NCI-H1048 (cell line): ENCODE measurements at regions not wholly inside any gene's neighbourhood (a gene's known extent, or its start where the extent isn't known, plus 50 kb on each side); places are given as distances from the start of the nearest gene placed in this dataset.
"Not testable (repeated sequence)": the region's sequence is repeated elsewhere in the genome, so short reads cannot be mapped to it uniquely, and the experiment has no call there.

Experiments
- DNase-seq: peaks from one replicate; lab custom pipeline; 2025; lab: John Stamatoyannopoulos, UW

DNA sequence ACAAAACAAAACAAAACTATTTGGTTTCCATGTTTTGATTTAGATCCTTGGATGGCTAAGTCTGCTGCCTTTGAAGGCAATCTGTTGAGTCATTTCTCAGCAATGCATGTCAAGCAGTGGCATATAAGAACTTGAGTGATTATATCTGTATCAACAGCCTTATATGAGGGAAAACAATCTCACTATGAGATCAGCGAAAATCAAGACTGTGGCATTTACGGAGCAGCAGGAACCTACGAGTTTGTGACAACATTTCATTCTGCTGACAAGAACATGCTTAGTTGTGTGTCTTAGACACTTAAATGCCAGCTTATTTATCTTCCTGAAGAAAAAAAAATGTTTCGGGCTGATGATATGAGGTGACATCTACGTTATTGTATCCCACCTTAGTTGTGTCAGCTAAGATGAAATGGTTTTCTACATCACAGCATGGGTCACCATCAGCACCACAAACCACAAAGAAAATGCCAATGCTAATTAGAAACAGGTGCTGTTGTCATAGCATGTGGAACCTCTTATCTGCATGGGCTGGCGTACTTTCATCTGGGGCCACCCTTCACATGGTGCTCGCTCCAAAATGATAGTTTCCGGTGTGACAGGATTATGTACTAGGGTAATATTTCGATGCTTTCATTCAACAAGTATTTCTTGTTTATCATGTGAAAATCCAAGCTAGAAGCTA, 1085.5 kb downstream of the SORCS1 start:
- no peak for DNase-seq

DNA sequence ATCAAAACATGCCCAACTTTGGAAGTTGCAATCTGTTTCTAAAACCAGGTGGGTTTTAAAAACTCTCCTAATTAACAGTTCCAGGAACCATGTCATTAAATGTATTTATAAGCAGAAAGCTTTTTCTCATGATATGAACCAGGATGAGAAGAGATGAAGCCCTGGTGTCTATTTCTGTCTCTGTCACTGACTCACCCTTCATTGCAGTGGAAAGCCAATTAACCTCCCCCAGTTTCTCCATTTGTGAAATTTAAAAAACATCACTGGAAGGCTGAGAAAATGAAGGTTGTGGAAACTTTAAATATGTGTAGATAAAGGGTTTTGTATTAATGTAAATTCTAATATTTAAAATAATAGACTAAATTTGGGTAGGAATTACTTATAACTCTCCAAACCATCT, 1088.0 kb downstream of the SORCS1 start:
- no peak for DNase-seq

DNA sequence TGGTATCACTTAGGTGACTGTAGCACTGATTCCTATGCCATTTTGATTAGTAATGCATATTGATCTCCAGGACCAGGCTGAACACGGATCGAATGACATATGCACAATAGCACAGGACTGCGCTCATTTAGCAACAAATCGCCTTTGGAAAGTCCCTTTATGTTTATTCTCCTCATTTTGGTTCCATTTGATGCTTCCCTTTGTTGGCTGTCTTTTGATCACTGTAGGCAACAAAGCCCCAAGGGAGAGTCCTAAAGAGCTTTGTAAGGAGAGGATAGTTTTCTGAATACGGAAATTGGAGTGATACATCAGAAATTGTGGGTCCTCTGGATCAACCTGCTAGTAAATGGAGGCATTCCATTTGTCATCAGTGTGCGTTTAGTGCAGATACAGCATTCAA, 1111.4 kb downstream of the SORCS1 start:
- no peak for DNase-seq

DNA sequence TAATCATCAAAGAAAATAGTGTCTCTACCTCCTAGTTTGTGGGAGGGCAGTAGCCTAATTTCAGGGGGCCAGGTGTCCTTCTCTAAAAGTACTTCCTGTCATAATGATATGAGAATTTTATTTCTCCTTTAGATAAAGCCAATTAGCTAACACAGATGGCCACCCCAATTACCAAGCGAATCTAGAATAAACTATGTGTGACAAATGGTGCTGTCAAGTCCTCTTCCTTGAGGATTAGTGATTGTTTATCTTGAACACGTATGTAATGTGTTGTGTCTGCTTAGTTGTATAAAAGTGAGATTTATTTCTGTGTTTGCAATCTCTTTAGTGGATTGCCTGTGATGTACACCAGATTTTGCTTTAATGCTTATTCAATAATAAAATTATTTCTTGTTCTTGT, 1120.0 kb downstream of the SORCS1 start:
- no peak for DNase-seq

DNA sequence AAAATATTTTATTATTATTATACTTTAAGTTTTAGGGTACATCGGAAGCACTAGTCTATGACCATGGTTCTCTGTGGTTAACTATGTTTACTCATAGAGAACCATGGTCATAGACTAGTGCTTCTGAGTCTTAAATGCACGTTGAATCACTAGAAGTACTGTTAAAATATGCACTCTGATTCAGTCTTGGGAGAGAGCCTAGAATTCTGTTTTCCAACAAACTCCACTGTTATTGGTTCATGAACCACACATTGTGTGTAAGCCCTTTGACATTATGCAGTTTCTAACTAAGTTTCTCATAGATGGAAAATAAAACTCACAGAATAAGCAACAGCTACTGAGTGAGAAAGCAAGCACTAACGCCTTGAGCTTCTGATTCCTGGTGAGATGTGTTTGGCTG, 1120.6 kb downstream of the SORCS1 start:
- no peak for DNase-seq

DNA sequence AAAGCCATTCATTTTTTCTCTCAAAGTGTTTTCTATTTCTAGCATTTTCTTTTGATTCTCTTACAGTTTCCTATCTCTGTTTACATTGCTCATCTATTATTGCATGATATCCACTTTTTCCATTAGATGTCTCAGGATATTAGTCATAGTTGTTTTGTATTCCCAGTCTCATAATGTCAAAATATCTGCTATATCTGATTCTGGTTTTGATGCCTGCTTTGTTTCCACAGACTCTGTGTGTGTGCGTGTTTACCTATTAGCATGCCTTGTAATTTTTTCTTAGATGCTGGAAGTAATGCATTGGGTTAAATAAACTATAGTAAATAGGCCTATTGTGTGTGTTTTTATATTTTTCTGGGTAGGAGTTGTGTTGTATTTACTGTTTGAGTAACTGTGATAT, 1126.3 kb downstream of the SORCS1 start:
- DNase-seq, result no peak

DNA sequence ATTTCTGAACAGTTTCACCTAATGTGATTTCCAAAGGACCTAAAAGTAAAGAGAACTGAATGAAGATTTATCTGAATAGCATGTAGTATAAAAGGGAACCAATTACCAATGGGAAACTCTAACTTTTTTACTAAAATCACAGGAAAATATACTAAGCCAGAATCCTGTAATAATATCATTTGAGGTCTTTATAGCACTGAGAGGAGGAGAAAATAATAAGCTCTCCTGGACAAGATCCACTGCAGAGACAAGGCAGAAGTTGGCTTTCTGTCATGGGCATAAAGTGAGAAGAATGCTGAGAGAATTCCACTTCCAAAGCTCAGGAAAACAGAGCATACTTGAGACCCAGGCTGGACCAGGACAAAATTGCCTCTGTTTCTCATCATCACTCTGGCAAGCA, 1131.4 kb downstream of the SORCS1 start:
- DNase-seq, result no peak

DNA sequence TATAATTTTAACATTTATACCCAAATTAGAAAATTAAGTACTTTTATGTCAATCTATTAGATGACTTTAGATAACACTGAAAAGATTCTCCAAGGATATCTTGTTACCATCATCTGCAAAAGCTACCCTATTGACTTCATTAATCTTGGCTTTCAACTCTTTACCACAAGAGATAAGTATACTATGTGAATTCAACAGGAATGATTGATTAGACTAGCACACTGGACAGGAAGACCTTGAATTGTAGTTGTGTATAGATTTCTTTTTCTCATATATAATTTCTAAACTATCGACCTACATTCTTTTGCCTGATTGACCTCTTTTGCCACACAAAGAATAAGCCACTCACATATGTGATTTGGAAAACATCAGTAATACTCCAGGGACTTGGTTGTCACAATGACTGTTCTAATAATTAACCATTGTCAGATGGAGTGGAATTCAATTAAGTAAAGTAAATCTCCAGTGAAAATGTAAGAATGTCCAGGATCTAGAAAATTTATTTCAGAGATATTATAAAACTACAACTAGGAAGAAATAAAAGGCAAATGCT, 1132.0 kb downstream of the SORCS1 start:
- DNase-seq, result no peak

DNA sequence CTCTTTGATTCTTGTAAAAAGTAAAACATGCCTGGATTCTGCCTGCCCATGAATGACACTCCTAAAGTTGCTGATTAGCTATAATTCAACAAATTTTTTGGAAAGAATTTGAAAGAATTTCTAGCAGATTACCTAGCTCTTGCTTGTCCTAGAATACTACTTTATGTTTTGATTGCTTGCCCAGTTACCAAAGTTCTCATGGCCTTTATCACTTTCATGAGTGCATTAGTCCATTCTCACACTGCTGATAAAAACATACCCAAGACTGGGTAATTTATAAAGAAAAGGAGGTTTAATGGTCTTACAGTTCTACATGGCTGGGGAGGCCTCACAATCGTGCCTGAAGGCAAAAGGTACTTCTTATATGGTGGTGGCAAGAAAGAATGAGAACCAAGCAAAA, 1137.3 kb downstream of the SORCS1 start:
- no peak for DNase-seq

DNA sequence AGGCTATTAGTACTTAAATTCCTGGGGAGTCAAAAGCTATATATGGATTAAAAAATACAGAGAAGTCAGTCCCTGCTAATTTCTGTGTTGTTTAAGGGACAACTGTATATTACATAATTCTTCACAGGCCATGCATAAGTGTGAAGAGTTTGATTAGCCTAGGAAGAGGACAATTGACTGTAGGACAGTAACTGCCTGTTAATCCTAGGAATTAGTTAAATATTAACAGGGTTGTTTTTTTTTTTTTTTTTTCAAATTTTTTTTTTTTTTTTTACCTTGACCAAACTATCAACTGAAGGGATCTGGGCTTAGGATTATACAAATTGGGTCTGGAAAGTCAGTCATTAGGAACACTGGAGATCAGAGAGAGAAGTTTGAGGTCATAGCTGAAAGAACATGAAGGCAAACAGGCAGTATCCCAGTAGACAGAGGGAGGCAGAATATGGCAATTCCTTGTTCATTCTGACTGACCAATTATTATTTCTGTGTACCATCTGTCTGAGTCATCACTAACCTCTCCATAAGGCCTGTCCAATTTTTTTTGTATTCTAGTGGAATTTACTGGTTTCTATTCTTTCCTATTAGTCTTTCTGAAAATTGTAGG, 1139.2 kb downstream of the SORCS1 start:
- DNase-seq, result no peak

DNA sequence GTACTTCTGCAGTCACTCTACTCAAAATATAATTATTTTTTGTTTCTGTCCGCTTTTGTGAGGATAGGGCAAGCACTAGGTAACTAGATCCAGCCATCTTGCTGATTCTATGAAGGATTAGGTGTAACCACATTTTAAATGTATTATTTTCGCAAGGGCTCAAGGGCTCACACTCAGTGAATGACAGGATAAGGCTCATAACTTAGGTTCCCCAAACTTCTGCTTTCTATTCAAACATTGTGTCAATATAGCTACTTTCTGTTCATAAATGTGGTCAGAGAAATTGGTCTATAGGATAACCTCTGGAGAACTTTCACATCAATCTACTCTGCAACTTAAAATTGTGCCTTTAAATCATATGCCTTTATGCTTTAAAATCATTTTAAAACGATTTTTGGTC, 1141.2 kb downstream of the SORCS1 start:
- DNase-seq, result no peak

DNA sequence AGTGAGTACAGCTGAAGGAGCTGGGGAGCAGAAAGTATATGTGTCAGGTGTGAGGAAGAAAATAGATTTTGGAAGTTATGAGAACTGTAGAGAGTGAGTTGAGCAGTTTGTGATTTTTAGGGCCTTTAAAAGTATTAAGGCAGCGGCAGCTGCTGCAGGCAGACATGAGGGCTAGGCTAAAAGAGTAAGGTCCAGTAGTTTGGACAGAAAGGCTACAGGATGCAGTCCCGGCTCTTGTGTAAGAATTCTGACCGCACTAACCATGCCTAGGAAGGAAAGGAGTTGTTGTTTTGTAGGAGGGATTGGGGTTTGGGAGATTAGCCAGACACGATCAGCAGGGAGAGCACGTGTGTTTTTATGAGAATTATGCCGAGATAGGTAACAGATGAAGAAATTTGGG, 1144.9 kb downstream of the SORCS1 start:
- DNase-seq, result not testable (repeated sequence)

DNA sequence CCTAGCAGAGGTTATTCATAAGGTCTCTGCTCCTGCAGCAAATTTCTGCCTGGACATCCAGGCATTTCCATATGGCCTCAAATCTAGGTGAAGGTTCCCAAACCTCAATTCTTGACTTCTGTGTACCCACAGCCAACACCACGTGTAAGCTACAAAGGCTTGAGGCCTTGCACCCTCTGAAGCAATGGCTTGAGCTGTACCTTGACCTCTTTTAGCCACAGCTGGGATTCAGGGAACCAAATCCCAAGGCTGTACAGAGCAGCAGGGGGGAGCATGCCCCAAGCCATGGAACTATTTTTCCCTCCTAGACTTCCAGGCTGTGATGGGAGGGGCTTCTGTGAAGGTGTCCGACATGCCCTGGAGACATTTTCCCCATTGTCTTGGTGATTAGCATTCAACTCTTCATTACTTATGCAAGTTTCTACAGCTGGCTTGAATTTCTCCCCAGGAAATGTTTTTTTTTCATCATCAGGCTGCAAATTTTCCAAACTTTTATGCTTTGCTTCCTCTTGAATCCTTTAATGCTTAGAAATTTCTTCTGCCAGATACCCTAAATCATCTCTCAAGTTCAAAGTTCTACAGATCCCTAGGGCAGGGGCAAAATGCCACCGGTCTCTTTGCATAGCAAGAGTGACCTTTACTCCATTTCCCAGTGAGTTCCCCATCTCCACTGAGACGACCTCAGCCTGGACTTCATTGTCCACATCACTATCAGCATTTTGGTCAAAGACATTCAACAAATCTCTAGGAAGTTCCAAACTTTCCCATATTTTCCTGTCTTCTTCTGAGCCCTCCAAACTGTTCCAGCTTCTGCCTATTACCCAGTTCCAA, 1148.9 kb downstream of the SORCS1 start:
- DNase-seq, result not testable (repeated sequence)

DNA sequence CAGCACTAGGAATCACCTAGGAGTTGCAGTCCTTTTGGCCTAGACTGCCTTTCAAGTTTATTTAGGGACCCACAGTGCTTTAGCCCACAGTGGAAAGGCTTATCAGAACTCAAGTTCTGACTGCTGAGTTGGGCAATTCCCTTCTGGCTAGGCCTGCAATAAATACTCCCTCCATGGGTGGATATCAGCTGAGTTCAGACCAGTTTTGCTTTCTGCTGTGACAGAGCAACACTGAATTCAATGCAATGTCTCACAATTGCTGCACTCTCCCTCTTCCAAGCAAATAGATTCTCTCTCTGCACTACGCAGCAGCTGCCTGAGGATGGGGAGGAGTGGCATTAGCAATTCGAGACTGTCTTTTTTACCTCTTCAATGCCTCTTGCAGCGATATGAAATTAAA, 1153.3 kb downstream of the SORCS1 start:
- DNase-seq, result no peak

DNA sequence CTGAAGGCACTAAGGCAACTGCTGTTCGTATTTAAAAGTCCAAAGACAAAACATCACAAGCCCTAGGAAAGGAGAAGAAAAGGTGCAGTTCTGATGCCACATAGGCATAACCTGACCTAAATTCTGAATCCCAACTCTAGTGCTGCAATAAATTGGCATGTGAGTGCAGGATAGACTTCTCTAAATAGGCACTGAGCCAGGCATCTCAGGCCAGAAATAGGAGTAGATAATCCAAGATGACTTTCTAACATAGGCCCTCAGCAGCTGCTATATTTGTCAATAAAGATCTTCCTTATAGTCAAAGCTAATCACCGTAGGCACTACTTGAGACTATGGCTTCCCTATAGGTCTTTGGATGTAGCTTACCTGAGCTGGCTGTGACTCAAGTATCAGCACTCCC, 1163.8 kb downstream of the SORCS1 start:
- no peak for DNase-seq

DNA sequence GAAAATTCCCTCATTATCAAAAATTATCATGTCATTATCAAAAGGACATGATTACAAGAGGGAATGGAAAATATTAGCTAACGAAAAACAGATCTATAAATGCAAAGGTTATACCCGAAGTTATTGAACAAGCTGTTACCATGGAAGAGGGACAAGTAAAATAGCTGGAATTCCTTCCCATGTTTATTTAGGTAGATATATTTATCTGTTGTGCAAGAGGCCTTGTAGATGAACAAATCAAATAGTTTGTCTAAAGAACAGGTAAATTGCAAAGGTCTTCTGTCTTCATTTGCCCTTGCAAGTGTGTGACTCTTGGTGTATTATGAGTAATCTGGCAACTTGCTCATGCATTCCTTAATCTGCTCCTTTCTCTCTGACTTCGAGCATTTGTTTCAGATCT, 1170.9 kb downstream of the SORCS1 start:
- no peak for DNase-seq

DNA sequence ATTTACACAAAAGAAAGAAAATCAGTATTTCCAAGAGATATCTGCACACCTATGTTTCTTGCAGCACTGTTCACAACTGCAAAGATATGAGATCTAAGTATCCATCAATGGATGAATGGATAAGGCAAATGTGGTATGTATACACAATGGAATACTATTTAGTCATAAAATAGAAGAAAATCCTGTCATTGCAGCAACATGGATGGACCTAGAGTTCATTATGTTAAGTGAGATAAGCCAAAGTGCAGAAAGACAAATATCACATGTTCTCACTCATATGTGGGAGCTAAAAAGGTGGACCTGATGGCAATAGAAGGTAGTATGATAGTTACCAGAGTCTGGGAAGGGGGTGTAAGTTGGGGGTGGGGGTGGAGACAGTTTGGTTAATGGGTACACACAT, 1171.6 kb downstream of the SORCS1 start:
- DNase-seq, result no peak

DNA sequence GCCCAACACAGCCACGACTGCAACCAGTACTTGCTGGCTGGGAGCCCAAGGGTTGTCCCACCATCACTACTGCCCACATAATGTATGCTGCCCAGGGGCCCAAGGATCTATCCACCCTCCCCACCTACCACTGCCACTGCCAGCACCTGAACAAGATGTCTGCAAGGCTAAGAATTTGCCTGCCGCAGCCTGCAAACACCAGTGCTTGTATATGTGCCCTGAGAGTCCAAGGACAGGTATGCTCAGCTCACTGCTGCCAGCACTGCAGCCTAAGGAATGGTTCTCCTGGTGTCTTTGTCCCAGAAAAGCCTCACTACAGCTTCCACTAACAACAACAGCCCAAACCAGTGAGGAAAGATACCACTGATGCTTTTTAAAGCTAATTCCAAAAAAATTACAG, 1174.0 kb downstream of the SORCS1 start:
- no peak for DNase-seq

DNA sequence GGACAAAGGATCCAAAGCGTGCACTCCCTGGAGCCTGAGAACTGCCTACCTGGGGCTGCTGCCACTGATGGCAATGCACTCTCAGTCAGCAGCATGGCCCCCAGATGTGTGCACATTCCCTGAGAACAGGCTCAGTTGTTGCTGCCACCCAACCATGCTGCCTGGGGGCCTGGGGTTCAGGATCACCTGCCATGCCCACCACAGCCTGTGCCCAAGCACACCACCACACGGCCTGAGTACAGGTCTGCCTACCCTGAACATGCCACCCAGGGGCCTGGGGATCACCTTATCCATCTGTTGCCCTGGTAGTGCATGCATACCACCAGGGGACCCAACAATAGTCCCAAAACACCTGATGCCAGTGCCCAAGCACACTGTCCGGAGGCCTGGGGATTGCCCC, 1174.5 kb downstream of the SORCS1 start:
- no peak for DNase-seq

DNA sequence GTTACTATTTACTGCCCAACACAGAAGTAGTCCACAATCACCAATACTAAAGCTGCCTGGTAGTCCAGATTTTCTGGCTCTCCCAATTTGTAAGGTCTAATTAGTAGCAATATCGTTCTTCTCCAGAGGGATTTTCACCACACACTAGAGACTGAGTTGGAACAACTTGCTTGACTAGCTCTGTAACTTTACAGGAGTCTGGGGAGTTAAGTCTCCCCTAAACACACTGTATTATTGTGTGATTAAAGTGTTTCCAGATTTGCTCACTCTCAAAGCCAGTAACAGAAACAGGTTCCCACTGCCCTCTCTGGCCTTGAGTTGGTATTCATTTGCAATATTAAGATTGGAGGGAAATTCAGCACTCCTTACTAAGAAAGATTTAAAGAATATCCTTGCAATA, 1175.7 kb downstream of the SORCS1 start:
- DNase-seq, result no peak

DNA sequence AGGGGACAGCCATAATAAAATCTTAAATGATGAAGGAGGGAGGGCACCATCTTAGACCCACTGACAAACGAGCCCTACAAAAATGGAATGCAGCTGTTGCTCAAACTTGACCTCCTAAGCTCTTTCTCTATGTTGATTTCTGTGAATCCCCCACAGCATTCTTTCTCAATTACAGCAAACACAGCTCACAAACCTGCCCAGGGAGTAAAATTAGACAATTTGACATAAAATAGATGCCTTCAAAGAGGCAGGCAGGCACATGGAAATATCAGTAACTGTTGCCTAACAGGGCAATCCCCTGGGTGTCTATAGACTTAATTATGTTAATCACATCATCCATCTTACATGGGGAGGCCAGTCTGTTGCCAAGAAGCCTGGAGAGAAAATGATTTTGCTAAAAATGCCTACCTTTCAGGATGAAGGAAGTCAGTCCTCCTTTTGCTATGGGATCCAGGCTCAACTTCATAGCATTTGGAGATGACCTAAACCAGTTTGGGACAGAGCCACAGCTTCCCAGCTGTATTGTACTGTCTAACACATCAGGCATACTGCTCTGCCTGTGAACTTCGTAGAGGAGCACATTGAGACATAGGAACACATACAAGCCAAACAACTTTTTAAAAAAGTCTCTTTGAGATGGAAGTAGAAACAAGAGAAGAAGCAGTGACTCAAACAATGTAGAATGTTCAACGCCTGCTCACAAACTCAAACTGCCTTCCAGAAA, 1177.4 kb downstream of the SORCS1 start:
- DNase-seq, result no peak

DNA sequence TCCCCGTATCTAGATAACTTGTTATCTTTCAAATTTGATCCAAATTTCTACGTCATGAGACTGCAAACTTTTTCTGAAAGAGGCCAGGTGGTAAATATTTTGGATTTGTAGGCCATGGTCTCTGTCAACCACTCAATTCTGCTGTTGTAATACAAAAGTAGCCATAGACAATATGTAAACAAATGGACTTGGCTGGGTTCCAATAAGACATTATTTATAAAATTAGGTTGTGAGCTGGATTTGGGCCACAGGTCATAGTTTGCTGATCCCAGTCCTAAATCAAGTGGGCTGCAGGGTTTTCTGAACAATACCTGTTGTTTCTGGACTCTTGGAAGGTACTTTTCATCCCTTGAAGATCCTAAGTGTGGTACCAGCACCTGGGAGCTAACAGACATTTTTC, 1178.0 kb downstream of the SORCS1 start:
- no peak for DNase-seq
